ENCODE measurements at regions not wholly inside any gene's neighbourhood (a gene's known extent, or its start where the extent isn't known, plus 50 kb on each side); places are given as distances from the start of the nearest gene placed in this dataset.
"Not testable (repeated sequence)": the region's sequence is repeated elsewhere in the genome, so short reads cannot be mapped to it uniquely, and the experiment has no call there.

DNA sequence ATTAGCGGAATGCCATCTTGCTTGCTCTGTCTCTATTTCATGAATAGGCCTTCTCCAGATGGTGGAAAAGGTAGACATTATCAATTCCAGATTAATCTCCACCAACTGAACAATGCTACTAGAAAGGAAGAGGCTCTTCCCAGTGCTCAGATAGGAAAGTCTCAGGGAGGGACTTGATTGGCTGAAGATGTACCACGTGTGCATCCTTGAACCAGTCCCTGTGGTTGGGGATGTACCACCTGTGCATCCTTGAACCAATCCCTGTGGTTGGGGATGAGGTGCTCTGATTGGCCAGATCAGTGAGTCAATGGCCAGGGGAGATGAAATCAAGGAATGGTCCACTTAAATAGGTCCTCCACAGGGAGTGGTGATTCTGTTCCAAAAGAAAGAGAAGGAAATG lies 246.2 kb downstream of the NPIPA7 start:
- not testable (repeated sequence) for DNase-seq

GRCh38 chr16:16627865-16628264 lies 248.9 kb downstream of the NPIPA7 start:
- DNase-seq: not testable (repeated sequence)

DNA sequence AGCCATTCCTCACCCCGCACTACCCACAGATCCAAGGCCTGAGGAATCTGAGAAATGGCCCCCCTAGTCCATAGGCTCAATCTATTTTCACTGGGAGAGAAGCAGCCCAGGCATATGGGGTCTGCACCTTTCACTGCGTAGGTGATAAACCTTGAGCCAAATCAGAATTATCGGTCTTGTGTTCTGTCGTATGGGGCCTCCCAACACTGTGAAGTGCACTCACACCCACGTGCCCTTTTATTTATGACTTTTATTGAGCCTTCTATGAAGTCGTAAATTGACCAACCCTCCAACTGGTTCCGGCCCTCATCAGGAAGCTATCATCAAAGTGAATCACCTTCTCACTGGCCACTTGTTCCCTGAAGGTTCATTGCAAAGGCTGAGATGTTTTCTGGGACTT lies 259.3 kb downstream of the NPIPA7 start:
- DNase-seq: not testable (repeated sequence)

DNA sequence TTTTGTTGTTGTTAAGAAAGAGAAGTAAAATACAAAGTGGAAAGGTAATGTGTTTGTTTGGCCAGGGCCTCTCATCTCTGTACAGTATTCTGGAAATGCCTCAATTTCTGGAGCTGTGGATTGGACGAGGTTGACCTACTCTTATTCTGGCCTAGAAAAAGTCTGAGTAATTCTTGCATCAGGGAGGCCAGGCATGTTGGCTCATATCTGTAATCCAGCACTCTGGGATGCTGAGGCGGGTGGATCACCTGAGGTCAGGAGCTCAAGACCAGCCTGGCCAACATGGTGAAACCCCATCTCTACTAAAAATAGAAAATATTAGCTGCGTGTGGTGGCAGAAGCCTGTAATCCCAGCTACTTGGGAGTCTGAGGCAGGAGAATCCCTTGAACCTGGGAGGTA lies 259.8 kb downstream of the NPIPA7 start:
- DNase-seq: not testable (repeated sequence)

- not testable (repeated sequence) for DNase-seq
Observed at GRCh38 chr16:16643828-16644227, 264.9 kb downstream of the NPIPA7 start.

DNA sequence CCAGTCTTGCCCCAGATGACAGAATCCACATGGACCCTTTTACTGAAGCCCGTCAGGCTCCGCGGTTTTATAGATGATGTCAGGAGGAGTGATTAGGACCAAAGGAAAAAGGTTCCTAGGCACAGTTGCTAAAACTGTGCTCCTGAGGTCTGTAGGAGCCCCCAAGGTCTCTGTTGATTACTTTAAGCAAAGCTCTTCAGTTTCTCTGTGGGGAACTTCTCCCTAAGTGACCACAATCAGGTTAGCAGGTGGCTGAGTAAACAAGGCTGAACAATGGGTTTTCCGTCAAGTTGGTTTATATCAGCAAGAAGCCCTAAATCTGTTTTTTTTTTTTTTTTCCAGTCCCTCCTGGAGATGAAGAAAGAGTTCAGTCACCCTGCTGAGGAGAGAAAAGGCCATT lies 269.1 kb downstream of the NPIPA7 start:
- not testable (repeated sequence) for DNase-seq

DNA sequence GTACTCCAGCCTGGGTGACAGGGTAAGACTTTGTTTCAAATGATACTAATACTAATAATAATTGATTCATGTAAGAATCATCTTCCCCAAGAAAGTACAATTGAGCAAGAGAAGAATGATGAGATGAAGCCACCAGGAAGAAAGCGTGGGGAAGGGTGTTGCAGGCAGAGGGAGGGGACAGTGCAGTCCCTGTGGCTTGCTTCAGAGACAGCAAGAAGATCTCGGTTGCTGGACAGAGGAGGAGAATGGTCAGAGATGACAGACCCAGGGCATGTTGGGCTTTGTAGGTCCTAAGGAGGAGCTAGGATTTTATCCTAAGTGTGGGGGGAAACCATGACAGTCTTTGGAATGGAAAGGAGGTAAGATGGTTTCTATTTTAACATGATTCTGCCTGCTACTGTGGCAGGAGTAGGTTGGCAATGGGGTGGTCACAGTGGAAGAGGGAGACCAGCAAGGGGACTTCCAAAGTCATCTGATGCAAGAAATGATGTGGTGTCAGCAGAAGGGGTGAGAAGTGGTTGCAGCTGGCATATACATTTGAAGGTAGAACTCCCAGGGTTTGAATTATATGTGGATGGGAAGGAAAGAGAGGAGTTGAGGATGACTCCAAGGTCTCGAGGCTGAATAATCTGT lies 293.4 kb downstream of the NPIPA7 start:
- DNase-seq: not testable (repeated sequence)

- DNase-seq: not testable (repeated sequence)
Observed at GRCh38 chr16:16674820-16675219, 295.9 kb downstream of the NPIPA7 start.

- DNase-seq: not testable (repeated sequence)
Observed at GRCh38 chr16:16721849-16722248, 342.9 kb downstream of the NPIPA7 start.

- not testable (repeated sequence) for DNase-seq
Observed at GRCh38 chr16:16722666-16723065, 343.7 kb downstream of the NPIPA7 start.

DNA sequence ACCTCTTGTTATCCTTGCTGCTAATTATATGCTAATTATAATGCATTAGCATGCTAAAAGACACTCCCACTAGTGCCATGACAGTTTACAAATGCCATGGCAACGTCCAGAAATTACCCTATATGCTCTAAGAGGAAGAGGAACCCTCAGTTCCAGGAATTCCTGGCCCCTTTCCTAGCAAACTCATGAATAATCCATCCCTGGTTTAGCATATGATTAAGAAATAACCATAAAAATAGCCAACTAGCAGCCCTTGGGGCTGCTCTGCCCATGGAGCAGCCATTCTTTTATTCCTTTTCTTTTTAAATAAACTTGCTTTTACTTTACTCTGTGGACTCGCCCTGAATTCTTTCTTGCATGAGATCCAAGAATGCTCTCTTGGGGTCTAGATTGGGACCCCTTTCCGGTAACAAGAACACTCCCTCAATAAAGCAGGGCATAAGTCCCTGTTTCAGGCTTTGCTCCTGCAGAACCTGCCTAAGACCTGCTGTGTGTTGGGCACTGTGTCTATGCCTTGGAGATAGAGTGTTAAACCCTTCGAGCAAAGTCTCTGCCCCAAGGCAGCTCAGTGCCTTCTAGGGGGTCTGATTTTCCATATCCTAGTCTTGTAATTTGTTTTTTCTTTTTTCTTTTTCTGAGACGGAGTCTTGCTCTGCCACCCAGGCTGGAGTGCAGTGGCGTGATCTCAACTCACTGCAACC lies 345.0 kb downstream of the NPIPA7 start:
- DNase-seq: not testable (repeated sequence)

DNA sequence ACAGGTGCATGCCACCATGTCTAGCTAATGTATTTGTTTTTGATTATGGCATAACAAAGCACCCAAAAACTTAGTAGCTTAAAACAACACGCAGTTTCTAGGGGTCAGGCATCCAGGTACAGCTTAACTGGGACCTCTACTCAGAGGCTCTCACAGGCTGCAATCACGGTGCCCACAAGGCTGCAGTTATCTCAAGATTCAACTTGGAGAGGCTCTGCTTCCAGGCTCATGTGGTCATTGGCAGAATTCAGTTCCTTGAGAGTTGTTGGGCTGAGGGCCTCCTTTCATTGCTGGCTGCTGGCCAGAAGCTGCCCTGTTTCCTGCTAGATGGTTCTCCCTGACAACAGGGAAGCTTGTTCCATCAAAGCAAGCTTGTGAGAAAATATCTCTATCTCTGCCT lies 348.1 kb downstream of the NPIPA7 start:
- not testable (repeated sequence) for DNase-seq

- DNase-seq: not testable (repeated sequence)
Observed at GRCh38 chr16:16742573-16742972, 363.6 kb downstream of the NPIPA7 start.

GRCh38 chr16:16754992-16755667 lies 376.2 kb downstream of the NPIPA7 start:
- not testable (repeated sequence) for DNase-seq

GRCh38 chr16:16763449-16763848 lies 384.5 kb downstream of the NPIPA7 start:
- DNase-seq: no peak

GRCh38 chr16:16770717-16771116 lies 391.8 kb downstream of the NPIPA7 start:
- not testable (repeated sequence) for DNase-seq

DNA sequence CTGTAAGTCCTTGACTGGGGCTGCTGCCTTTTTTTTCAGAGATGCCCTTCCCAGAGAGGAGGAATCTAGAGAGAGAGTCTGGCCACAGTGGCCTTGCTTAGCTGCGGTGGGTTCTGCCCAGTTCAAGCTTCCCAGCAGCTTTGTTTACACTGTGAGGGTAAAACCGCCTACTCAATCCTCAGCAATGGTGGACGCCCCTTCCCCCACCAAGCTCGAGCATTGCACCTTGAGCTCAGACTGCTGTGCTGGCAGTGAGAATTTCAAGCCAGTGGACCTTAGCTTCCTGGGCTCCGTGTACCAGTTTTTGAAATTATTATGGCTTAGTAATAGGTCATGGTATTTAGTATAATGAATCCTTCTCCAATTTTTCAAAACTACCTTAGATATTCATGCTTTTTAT lies 395.4 kb downstream of the NPIPA7 start:
- DNase-seq: no peak

DNA sequence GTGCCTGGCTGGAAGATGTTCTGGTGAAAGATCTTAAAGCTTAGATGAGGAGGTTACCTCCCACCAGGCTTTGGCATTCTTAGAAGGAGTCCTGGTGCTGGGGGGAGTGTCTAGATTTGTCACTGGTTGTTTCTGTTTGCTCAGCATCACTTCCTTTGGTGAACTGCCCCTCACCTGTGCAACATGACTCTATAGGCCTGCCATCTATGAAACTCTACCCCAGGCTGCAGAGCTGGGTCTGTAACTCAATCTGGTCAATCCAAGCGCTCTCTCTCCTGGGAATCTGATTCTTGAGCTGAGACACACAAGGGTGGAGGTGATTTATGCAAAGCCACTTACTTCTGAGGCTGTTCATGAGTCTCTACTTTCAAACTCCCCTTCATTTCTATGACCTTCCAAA lies 399.4 kb downstream of the NPIPA7 start:
- no peak for DNase-seq

DNA sequence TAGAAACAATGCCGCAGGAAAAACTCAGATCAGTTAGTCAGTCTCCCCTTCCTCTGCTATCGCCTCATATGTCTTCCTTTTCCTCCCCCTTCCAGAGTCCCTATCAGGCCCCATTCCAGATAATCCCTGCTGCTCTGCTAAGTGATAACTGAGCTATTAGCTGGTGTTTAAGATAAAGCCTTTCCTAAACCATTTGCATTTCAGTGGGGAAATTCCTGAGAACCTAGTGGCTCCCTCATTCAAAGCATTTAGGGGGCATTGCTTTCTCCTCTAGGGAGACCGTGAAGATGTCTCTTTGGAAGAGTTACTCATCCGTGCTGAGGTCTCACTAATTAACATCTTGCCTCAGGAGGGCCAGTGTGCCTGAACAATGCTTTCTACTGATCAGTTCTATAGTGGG lies 401.6 kb downstream of the NPIPA7 start:
- no peak for DNase-seq

DNA sequence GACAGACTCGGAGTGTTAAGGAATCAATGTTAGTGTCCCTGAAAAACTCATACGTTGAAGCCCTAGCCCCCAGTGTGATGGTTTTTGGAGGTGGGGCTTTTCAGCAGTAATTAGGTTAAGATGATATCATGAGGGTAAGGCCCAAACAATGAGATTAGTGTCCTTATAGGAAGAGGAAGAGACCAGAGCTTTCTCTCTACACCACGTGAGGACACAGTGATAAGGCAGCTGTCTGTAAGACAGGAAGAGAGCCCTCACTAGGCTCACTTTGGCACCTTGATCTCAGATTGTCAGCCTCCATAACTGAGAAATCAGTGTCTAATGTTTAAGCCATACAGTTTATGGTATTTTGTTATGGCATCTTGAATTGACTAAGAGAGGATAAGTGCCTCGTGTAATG lies 403.2 kb downstream of the NPIPA7 start:
- no peak for DNase-seq

DNA sequence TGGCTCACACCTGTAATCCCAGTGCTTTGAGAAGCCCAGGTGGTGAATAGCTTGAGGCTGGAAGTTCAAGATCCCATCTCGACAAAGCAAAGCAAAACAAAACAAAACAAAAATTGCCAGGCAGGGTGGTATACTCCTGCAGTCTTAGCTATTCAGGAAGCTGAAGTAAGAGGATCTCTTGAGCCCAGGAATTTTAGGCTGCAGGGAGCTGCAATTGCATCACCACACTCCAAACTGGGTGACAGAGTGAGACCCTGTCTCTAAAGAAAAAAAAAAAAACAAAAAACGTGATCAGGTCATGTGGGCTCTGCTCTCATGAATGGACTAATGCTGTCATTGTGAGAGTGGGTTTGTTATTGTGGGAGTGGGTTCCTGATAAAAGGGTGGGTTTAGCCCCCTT lies 409.1 kb downstream of the NPIPA7 start:
- DNase-seq: no peak

- no peak for DNase-seq
Observed at GRCh38 chr16:16790597-16790996, 411.7 kb downstream of the NPIPA7 start.

DNA sequence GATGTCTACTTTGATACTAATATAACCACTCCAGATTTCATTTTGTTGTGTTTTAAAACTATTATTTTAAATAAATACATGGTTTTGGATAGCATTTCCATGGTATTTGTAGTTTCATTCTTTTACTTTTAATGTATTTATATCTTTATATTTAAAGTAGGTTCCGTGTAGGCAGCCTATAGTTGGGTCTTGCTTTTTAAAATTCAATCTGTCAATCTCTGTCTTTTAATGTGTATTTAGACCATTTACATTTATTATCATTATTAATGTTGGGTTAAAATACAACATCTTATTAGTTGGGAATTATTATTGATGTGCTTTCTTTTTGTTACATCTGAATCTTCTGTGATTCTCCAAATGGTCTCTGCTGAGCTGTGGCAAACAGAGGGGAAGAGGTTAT lies 412.1 kb downstream of the NPIPA7 start:
- DNase-seq: no peak

GRCh38 chr16:16797239-16797638 lies 418.3 kb downstream of the NPIPA7 start:
- DNase-seq: no peak

All from left hindlimb (tissue), 1 donor.